HG03095 (cell line): ENCODE measurements at regions not wholly inside any gene's neighbourhood (a gene's known extent, or its start where the extent isn't known, plus 50 kb on each side); places are given as distances from the start of the nearest gene placed in this dataset.
A peak's percentile ranks its signal among the peaks of the same experiment; 100 is the strongest.

Experiments used
- ATAC-seq: cut with Tn5 transposase; IDR thresholded peaks from one replicate; pipeline ENCODE4 v1.9.1; 2021; ENCODE audit warnings: moderate library complexity; ENCODE audit not compliant: unreplicated experiment

GRCh38 chr5:8875722-8876121, 670.2 kb downstream of the SEMA5A start:
- ATAC-seq: no peak

GRCh38 chr5:8879248-8879647, 666.6 kb downstream of the SEMA5A start:
- ATAC-seq: peak; percentile 90

DNA sequence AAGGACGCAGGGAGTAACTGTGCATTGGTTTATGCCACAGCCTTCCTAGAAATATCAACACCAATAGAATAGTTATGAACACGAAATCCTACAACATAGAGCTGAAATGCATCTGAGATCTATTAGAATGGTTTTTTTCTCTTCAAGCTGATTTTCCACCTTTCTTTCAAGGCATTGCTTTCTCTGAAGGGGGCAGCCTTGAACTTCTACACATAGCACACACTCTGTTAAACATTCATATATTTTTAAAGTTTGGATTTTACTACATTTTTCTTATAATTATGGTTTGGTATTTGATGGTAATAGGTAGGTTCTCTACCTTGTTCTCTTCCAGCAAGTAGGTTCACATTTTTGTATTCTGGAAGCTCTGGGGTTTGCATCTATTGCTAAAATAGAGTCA, 661.8 kb downstream of the SEMA5A start:
- ATAC-seq: no peak

GRCh38 chr5:8892926-8893325, 652.9 kb downstream of the SEMA5A start:
- ATAC-seq: no peak

DNA sequence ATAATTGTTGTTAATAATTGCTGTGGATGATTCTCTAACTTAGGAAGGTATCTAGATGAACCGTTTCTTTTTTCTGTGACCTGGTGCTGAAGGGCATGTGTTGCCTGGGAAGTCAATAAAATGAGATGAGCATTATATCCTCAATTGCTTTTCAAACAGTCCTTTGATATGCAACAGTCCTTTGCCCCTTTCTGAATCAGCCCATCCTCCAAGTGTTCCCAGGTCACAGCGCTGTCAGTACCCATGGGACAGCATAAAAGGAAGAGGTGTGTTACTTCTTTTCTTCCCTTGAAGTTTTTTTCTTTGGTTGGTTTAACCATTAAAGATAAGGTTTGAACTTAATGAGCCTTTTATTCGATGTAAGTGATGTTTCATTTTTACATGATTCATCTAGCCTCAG, 651.8 kb downstream of the SEMA5A start:
- no peak for ATAC-seq

- no peak for ATAC-seq
These were observed 650.8 kb downstream of the SEMA5A start for GRCh38 chr5:8895062-8895461.

- ATAC-seq: no peak
These were observed 650.3 kb downstream of the SEMA5A start for GRCh38 chr5:8895599-8895998.

DNA sequence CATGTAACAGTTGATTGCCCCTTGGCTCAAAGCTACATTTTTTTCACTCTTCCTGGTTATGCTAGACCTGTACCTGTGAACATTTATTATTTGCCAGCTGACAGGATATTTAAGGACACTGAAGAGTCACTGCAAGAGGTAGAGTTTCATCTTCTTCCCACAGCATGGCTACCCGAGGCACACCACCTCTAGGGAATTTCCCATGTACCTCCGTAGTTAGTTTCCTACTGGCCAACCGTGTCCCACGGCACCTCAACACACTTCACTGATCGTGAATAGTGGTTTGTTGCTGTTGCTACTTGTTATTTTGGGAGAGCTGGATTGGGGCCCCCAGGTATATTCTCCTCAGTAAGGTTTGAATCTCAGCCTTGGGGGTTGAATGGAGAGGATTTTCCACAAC, 648.6 kb downstream of the SEMA5A start:
- no peak for ATAC-seq

GRCh38 chr5:8905021-8905420, 640.9 kb downstream of the SEMA5A start:
- no peak for ATAC-seq

DNA sequence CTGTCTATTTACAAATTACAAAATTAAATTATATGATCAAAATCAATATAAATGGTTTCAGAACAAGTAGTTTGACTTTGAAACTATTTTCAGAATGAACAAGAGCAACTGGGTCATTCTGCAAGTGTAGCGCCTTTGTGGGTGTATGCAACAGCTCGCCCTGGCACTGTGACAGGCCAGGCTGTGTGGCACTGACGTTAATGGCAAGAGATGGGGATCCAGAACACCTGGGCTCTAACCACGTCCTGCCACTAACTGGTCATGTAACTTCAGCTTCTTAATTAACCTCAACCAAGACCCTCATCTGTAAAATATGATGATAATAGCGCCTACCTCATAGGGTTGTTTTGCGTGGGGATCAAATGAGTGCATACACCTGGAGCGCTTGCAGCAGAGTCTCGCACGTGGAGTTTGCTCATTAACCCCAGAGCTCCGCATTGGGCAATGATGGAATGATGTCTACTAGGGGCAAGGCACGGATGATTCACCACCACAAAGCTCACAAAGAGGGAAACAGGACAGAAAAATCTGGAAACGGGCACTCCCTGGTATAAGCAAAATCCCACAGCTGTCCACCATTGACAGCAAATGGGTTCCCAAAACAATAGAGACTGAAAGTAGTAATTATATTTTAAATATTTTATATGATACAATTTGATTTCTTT, 639.4 kb downstream of the SEMA5A start:
- no peak for ATAC-seq

- no peak for ATAC-seq
These were observed 638.6 kb downstream of the SEMA5A start for GRCh38 chr5:8907168-8907868.

DNA sequence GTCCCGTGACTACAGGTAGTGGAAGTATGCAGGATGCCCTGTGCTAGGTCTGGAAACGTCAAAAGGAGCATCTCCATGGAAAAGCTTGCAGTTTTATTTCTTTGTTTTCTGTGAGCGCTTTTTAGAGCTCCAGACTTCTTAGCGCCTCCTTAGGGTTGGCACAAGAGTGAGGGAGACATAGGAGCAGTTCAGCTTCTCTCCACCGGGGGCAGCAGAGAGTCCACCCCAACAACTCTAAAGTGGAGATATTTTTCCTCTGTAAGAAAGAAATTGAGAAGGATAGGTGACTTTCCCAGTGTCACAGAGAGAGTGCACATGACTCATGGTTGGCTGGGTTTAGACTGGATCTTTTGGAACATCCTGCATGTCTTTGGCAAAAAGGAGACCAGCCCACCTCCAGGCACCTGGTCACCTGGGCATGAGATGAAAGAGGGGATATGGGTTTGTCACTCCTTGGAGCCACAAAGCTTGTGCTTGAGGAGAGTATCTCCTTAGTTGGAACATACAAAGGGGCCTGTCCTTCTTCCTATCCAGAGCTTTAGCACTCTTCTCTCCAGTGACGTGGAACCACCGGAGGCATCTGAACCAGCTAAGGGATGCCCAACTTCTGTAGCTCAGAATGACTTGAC, 637.7 kb downstream of the SEMA5A start:
- ATAC-seq: no peak

GRCh38 chr5:8912106-8912505, 633.8 kb downstream of the SEMA5A start:
- ATAC-seq: no peak

DNA sequence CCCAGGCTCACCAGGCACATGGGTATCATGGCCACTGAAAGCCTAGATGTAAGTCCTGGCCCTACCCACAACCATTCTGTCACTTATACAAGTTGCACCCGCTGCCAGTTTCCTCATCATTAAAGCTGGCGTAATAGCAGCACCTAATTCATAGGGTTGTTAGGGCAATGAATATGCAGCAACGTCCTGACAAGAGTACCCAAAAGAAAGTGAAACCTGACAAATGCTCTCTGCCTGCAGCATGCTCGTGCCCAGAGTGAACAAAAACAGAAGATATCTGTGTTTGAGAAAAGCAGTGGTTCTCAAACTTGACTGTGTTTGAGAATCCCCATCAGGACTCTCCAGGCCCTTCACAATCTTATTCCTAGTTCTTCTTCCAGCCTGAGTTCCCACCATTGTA, 632.4 kb downstream of the SEMA5A start:
- ATAC-seq: no peak

DNA sequence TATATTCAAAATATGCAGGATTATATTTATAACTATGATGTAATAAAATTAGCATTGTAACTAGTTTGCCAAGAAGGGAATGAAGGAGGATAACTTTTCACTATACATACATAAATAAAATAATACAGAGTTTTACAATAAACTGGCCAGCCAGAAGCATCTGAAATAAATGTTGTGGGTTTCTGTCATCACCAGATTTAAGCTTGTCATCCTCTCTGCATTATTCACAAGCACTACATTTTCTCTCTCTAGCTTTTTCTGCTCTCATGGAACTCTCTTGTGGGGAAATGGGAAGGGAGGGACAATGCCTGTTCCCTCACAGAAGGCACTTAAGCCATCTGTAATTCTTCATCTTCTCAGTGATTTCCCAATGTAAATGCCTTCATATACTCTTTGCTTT, 626.8 kb downstream of the SEMA5A start:
- no peak for ATAC-seq

GRCh38 chr5:8923526-8923925, 622.3 kb downstream of the SEMA5A start:
- no peak for ATAC-seq

- no peak for ATAC-seq
These were observed 621.7 kb downstream of the SEMA5A start for GRCh38 chr5:8924054-8924793.

- no peak for ATAC-seq
These were observed 615.9 kb downstream of the SEMA5A start for GRCh38 chr5:8930021-8930420.

DNA sequence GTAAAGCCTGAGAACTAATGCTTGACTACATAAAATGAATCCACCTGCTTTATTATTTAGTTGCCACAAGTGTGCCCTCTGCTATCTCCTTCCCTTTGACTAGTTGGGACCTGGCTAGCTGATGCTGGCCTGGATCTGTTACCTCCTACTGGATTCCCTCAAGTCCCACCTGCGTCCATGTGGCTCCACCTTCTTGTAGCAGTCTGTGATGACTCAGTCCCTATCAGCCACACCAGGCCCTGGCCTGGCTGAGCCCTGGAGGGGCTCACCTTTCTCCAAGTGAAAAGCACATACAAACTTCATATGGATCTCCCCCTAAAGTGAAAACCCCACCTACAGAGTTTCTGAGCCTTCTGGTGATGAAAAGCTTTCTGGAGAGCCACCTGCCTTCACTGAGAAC, 611.4 kb downstream of the SEMA5A start:
- no peak for ATAC-seq

DNA sequence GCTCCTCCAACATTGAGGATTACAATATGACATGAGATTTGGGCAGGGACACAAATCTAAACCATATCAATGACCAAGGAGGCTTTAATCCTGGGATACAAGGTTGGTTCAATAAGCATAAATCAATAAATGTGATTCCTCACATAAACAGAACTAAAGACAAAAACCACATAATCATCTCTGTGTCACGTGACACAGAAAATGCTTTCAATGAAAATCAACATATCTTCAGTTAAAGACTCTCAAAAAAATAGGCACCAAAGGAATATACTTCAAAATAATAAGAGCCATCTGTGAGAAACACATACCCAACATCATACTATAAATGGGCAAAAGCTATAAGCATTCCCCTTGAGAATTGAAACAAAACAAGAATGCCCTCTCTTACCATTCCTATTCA, 604.9 kb downstream of the SEMA5A start:
- no peak for ATAC-seq

GRCh38 chr5:8943301-8943700, 602.6 kb downstream of the SEMA5A start:
- no peak for ATAC-seq

GRCh38 chr5:8944005-8944404, 601.9 kb downstream of the SEMA5A start:
- ATAC-seq: no peak
